HepG2 (cell line): ENCODE measurements at regions not wholly inside any gene's neighbourhood (a gene's known extent, or its start where the extent isn't known, plus 50 kb on each side); places are given as distances from the start of the nearest gene placed in this dataset.

Experiments
- ATAC-seq: fragments of 200-7000 bp; cut with Tn5 transposase; 3 replicates; pipeline ENCODE4 v1.9.1; 2020; ENCODE audit warnings: mild to moderate bottlenecking, moderate library complexity
- BruUV-seq: library from RNA; stranded (reverse); fragments of 400-500 nt; replicated peaks from 2 replicates; lab custom pipeline; 2021; lab: Mats Ljungman, UMichigan
- CTCF ChIA-PET: fragments of 300-600 bp; formaldehyde crosslinking; extraction: SDS; loops from one replicate; lab custom pipeline; 2021; ENCODE audit warnings: low total read pairs, inconsistent platforms, low intra/inter-chr PET ratio; lab: Yijun Ruan, JAX
- POLR2A ChIA-PET: fragments of 350-600 bp; sonication (Branson Sonifier 250); formaldehyde crosslinking; loops from one replicate; lab custom pipeline; 2020; ENCODE audit warnings: antibody characterized with exemption, inconsistent platforms; lab: Yijun Ruan, JAX
- DNase-seq: peaks from one replicate; pipeline ENCODE4 v3.0.0-alpha.2; 2015; ENCODE audit warnings: low spot score
- FAIRE-seq: peaks from 3 replicates; lab custom pipeline; 2011; peaks lifted over from hg19 to GRCh38; lab: Jason Lieb, UNC
- H2AFZ ChIP-seq: one replicate; pipeline ENCODE4 v1.6.1; 2011; ENCODE audit warnings: low read length, inconsistent platforms
- H3K27ac ChIP-seq: fragments of 300-600 bp; 3 replicates; pipeline ENCODE4 v1.8.0; 2011; ENCODE audit warnings: mixed run types, mild to moderate bottlenecking, mixed read lengths, low read length, inconsistent platforms; ENCODE audit not compliant: insufficient read depth; ENCODE audit errors: extremely low read length
- H3K27me3 ChIP-seq, 2 experiments: fragments of 200-600 bp in 1 of 2; 2 replicates in 1 of 2; 3 replicates in 1 of 2; pipeline versions ENCODE4 v1.6.0 to v1.8.0; 2011; ENCODE audit warnings: low read length in 2 of 2, mild to moderate bottlenecking in 2 of 2, moderate library complexity in 2 of 2, inconsistent platforms in 1 of 2; ENCODE audit not compliant: insufficient read depth in 2 of 2, control insufficient read depth in 1 of 2
- H3K36me3 ChIP-seq, 2 experiments: fragments of 200-600 bp in 1 of 2; replicated peaks in 1 of 2; 2 replicates in 1 of 2; 3 replicates in 1 of 2; pipeline versions ENCODE4 v1.5.1 to v1.8.0; 2011; ENCODE audit warnings: low read length in 2 of 2, inconsistent platforms in 1 of 2; ENCODE audit not compliant: insufficient read depth in 2 of 2, control insufficient read depth in 1 of 2
- H3K4me1 ChIP-seq: 2 replicates; pipeline ENCODE4 v1.5.1; 2012; ENCODE audit warnings: low read length, inconsistent platforms; ENCODE audit not compliant: insufficient read depth
- H3K4me2 ChIP-seq: 2 replicates; pipeline ENCODE4 v1.6.0; 2011; ENCODE audit warnings: low read depth, low read length, inconsistent platforms
- H3K4me3 ChIP-seq, 3 experiments: fragments of 200-600 bp in 1 of 3; sonication (generic), shearing (Covaris generic) in 1 of 3; replicated peaks in 1 of 3; 2 replicates each; pipeline ENCODE4 v1.5.1; 2011 to 2016; ENCODE audit warnings: low read length in 3 of 3, inconsistent platforms in 2 of 3, low read depth in 2 of 3, mild to moderate bottlenecking in 2 of 3, control low read depth in 1 of 3, mixed read lengths in 1 of 3; ENCODE audit not compliant: insufficient read depth in 1 of 3
- H3K79me2 ChIP-seq: one replicate; pipeline ENCODE4 v1.6.1; 2011; ENCODE audit warnings: low read length, inconsistent platforms; ENCODE audit not compliant: insufficient read depth
- H3K9ac ChIP-seq: 2 replicates; pipeline ENCODE4 v1.6.0; 2011; ENCODE audit warnings: mild to moderate bottlenecking, low read depth, low read length, inconsistent platforms; ENCODE audit not compliant: insufficient read depth
- H3K9me3 ChIP-seq: 2 replicates; pipeline ENCODE4 v1.5.1; 2012; ENCODE audit warnings: mild to moderate bottlenecking, low read length
- H4K20me1 ChIP-seq: 2 replicates; pipeline ENCODE4 v1.6.0; 2011; ENCODE audit warnings: inconsistent platforms, mild to moderate bottlenecking, low read length, moderate library complexity; ENCODE audit not compliant: insufficient read depth
- CREB1 ChIP-seq, 2 experiments: fragments of 450-650 bp in 1 of 2; IDR thresholded peaks; 2 replicates each; pipeline ENCODE4 v1.6.1; 2016 to 2017; ENCODE audit warnings: control low read depth in 1 of 2, mild to moderate bottlenecking in 1 of 2, missing compliant biosample characterization in 1 of 2, missing genetic modification characterization in 1 of 2
- CREM ChIP-seq, 2 experiments: sonication (generic) in 1 of 2; formaldehyde crosslinking in 1 of 2; IDR thresholded peaks; 2 replicates each; pipeline versions ENCODE4 v1.4.0 to v1.6.1; 2016 to 2020; ENCODE audit warnings: antibody characterized with exemption in 1 of 2, mild to moderate bottlenecking in 1 of 2, missing genetic modification reagents in 1 of 2
- NBN ChIP-seq: fragments of 450-650 bp; conservative IDR thresholded peaks from 2 replicates; pipeline ENCODE4 v1.6.1; 2017
- ZNF282 ChIP-seq: fragments of 450-650 bp; IDR thresholded peaks from 2 replicates; pipeline ENCODE4 v1.6.1; 2018; ENCODE audit not compliant: partially characterized antibody
- ZNF337 ChIP-seq: sonication (generic); formaldehyde crosslinking; IDR thresholded peaks from 2 replicates; pipeline ENCODE4 v1.5.1; 2020; ENCODE audit warnings: missing genetic modification reagents, low read depth, mild to moderate bottlenecking, borderline replicate concordance
- ZNF460 ChIP-seq: sonication (generic); formaldehyde crosslinking; IDR thresholded peaks from 2 replicates; pipeline ENCODE4 v1.5.1; 2020; ENCODE audit warnings: missing genetic modification reagents, mild to moderate bottlenecking, borderline replicate concordance
- ZNF552 ChIP-seq: sonication (generic); formaldehyde crosslinking; IDR thresholded peaks from 2 replicates; pipeline ENCODE4 v1.9.0; 2022; ENCODE audit warnings: missing genetic modification reagents, mild to moderate bottlenecking, borderline replicate concordance
- WGBS: methylation state at CpG from one replicate; pipeline ENCODE4 v1.1.6; 2017; ENCODE audit warnings: low lambda C conversion rate; 5-methylcytosine and 5-hydroxymethylcytosine counted together
- in situ Hi-C: cut with HindIII; loops from 2 replicates; pipeline ENCODE4 v1.10.0; 2017; ENCODE audit warnings: low pct_unique_long_range_greater_than_20kb; ENCODE audit not compliant: extremely low pct_ligation_motif_present
- intact Hi-C: fragments of 100-400 bp; cut with micrococcal nuclease; formaldehyde crosslinking; loops from one replicate; pipeline ENCODE4 v1.10.0; 2022; ENCODE audit not compliant: unreplicated experiment

DNA sequence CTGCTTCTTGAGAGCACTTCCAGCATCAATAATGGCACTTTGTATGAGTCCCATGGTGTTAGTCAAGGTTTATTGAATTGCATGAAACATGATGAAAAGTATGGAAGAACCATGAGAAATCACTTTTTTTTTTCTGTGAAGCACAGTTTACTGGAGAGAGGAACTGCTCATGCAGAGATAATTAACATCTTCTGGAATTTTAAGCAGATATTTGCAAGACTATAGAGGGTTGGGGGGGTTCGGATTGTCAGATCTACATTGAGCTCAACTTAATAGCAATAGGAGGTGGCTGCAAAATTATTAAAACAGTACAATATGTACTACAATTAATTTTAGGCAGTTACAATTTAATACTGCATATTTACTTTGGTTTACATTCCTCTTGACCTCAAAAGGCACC lies 204.4 kb upstream of the CDH10 start:
- peaks cover 80% of the 10 kb centered on the region for H3K9me3 ChIP-seq
- H3K79me2 ChIP-seq: no peaks in the 10 kb centered on the region
- H2AFZ ChIP-seq: no peak overlapping the region
- no peaks in the 10 kb centered on the region for H3K36me3 ChIP-seq
- BruUV-seq: no TSS peak
- 5% methylated on average over 1 of the region's 1 CpG for WGBS
- H3K27me3 ChIP-seq: no peaks in the 10 kb centered on the region
- ChIA-PET CTCF (no interaction called here), POLR2A (no interaction called here)
- H3K4me1 ChIP-seq: no peaks in the 10 kb centered on the region
- no peak for FAIRE-seq
- ATAC-seq: no peak
- intact Hi-C loops: no loop called here
- H4K20me1 ChIP-seq: no peaks in the 10 kb centered on the region
- H3K9ac ChIP-seq: no peak overlapping the region
- no peak overlapping the region for H3K4me2 ChIP-seq
- DNase-seq: no peak
- H3K4me3 ChIP-seq: no peak overlapping the region
- in situ Hi-C loops: no loop called here
- H3K27ac ChIP-seq: no peak overlapping the region
- TF ChIP-seq ZNF337 (no peak), ZNF282 (no peak), CREM (IDR thresholded peaks at IDR 0.05) (no peak), CREM (CRISPR knock-in tag; IDR thresholded peaks at IDR 0.05) (no peak), NBN (no peak), ZNF460 (no peak)

GRCh38 chr5:24831989-24832388 lies 187.2 kb upstream of the CDH10 start:
- WGBS: 9% methylated on average over 5 of the region's 5 CpGs
- CTCF ChIA-PET: no interaction called here

More at GRCh38 chr5:24831989-24832388, 187.2 kb upstream of the CDH10 start:
- DNase-seq: no peak
- peaks cover 52% of the 10 kb centered on the region for H3K9me3 ChIP-seq
- intact Hi-C loops (no loop called here), in situ Hi-C loops (no loop called here)
- H3K4me1 ChIP-seq: no peaks in the 10 kb centered on the region
- no peak overlapping the region for H3K9ac ChIP-seq
- H3K4me2 ChIP-seq: no peak overlapping the region
- no TSS peak for BruUV-seq
- H3K36me3 ChIP-seq: no peaks in the 10 kb centered on the region
- H3K79me2 ChIP-seq: no peaks in the 10 kb centered on the region
- TF ChIP-seq CREB1 (IDR thresholded peaks at IDR 0.05): peak; percentile 49; the same call in 1 of the 2 replicates
- TF ChIP-seq CREB1 (CRISPR knock-in tag; IDR thresholded peaks at IDR 0.05): no peak
- no peak for TF ChIP-seq ZNF552
- H2AFZ ChIP-seq: no peak overlapping the region
- no peak for FAIRE-seq
- no peak overlapping the region for H3K4me3 ChIP-seq
- H4K20me1 ChIP-seq: no peaks in the 10 kb centered on the region
- ATAC-seq: no peak
- H3K27ac ChIP-seq: no peak overlapping the region
- POLR2A ChIA-PET: no interaction called here
- no peaks in the 10 kb centered on the region for H3K27me3 ChIP-seq
